Panc1 (cell line): ENCODE measurements at regions not wholly inside any gene's neighbourhood (a gene's known extent, or its start where the extent isn't known, plus 50 kb on each side); places are given as distances from the start of the nearest gene placed in this dataset.

ENCODE experiments used
- ATAC-seq: fragments of 200-7000 bp; cut with Tn5 transposase; 2 replicates; pipeline ENCODE4 v1.9.1; 2020; ENCODE audit warnings: mild to moderate bottlenecking, moderate library complexity
- BruUV-seq: library from RNA; stranded (reverse); fragments of 400-500 nt; replicated peaks from 2 replicates; lab custom pipeline; 2021; lab: Mats Ljungman, UMichigan
- CTCF ChIA-PET: fragments of 300-600 bp; sonication (Branson Sonifier 250); formaldehyde crosslinking; loops from one replicate; lab custom pipeline; 2022; ENCODE audit warnings: antibody characterized with exemption; lab: Charles Lee
- POLR2A ChIA-PET: fragments of 300-600 bp; sonication (Branson Sonifier 250); formaldehyde crosslinking; loops from one replicate; lab custom pipeline; 2022; ENCODE audit warnings: antibody characterized with exemption; lab: Charles Lee
- DNase-seq: peaks from one replicate; pipeline ENCODE4 v3.0.0-alpha.2; 2010; ENCODE audit warnings: low read depth, low spot score
- H3K27ac ChIP-seq: 2 replicates; pipeline ENCODE4 v1.5.1; 2011; ENCODE audit warnings: mild to moderate bottlenecking, low read length, inconsistent platforms
- H3K27me3 ChIP-seq: fragments of 200-500 bp; sonication (Bioruptor generic); 2 replicates; pipeline ENCODE4 v1.6.0; 2014; ENCODE audit warnings: low read length, inconsistent platforms; ENCODE audit not compliant: control insufficient read depth, insufficient read depth
- H3K36me3 ChIP-seq: fragments of 200-500 bp; sonication (Bioruptor generic); 2 replicates; pipeline ENCODE4 v1.5.1; 2014; ENCODE audit warnings: inconsistent platforms, mild to moderate bottlenecking, low read length, moderate library complexity; ENCODE audit not compliant: control insufficient read depth, insufficient read depth
- H3K4me1 ChIP-seq: 2 replicates; pipeline ENCODE4 v1.5.1; 2011; ENCODE audit warnings: inconsistent platforms, mild to moderate bottlenecking, low read length, moderate library complexity; ENCODE audit not compliant: control insufficient read depth, insufficient read depth
- H3K4me3 ChIP-seq, 2 experiments: 2 replicates each; pipeline ENCODE4 v1.5.1; 2011 to 2012; ENCODE audit warnings: low read depth in 2 of 2, low read length in 2 of 2, mild to moderate bottlenecking in 2 of 2, inconsistent platforms in 1 of 2, moderate library complexity in 1 of 2
- H3K9me3 ChIP-seq: fragments of 200-500 bp; sonication (Bioruptor generic); 2 replicates; pipeline ENCODE4 v1.5.1; 2014; ENCODE audit warnings: low read depth, mild to moderate bottlenecking, inconsistent platforms, low read length, moderate library complexity; ENCODE audit not compliant: control insufficient read depth, insufficient read depth
- POLR2AphosphoS5 ChIP-seq: IDR thresholded peaks from 2 replicates; pipeline ENCODE4 v1.6.1; 2012; ENCODE audit warnings: mild to moderate bottlenecking, low read depth, low read length, moderate library complexity
- SIN3A ChIP-seq: IDR thresholded peaks from 2 replicates; pipeline ENCODE4 v1.6.1; 2012; ENCODE audit warnings: low read depth, mild to moderate bottlenecking, low read length, moderate library complexity, borderline replicate concordance; ENCODE audit not compliant: insufficient read depth
- TCF7L2 ChIP-seq: IDR thresholded peaks from 2 replicates; pipeline ENCODE4 v1.6.1; 2011; ENCODE audit warnings: mild to moderate bottlenecking, low read depth, low read length, inconsistent platforms
- in situ Hi-C: cut with HindIII; loops from 2 replicates; pipeline ENCODE4 v1.10.0; 2016; ENCODE audit warnings: low sequenced_read_pairs, low pct_unique_long_range_greater_than_20kb
- intact Hi-C: fragments of 100-400 bp; cut with micrococcal nuclease; formaldehyde crosslinking; loops from one replicate; pipeline ENCODE4 v1.10.0; 2022; ENCODE audit not compliant: unreplicated experiment
- TF ChIP-seq, protein P1 (sequence below): fragments of 450-650 bp; IDR thresholded peaks from 2 replicates; pipeline ENCODE4 v1.5.1; 2017; ENCODE audit warnings: mild to moderate bottlenecking
- TF ChIP-seq, protein P2 (sequence below), 2 experiments: IDR thresholded peaks; 2 replicates each; pipeline ENCODE4 v1.6.1; 2011 to 2012; ENCODE audit warnings: low read depth in 2 of 2, control low read depth in 1 of 2, low read length in 1 of 2, mild to moderate bottlenecking in 1 of 2, moderate library complexity in 1 of 2; ENCODE audit not compliant: insufficient read depth in 1 of 2

DNA sequence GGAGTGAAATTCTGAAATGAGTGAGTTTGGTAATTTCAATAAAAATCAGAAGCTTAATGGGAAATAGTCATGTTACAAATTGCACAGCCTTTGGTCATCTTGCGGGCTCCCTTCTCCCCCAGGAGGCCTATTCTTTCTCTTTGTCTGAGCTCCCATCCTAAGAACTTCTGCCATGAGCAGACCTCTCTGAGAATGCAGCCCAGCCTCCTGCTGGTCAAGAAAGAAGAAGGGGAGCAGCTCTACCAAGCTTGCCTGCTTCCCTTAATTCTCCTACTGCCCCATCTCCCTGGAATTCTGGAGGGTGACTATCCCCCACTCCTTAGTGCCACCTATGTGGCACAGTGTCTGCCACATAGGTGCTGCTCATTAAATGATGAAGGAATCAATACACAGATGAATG lies 300.7 kb upstream of the DAB1 start:
- in situ Hi-C loops (no loop called here), intact Hi-C loops (no loop called here)
- H3K4me3 ChIP-seq: no peak overlapping the region
- TF ChIP-seq, protein P1, sequence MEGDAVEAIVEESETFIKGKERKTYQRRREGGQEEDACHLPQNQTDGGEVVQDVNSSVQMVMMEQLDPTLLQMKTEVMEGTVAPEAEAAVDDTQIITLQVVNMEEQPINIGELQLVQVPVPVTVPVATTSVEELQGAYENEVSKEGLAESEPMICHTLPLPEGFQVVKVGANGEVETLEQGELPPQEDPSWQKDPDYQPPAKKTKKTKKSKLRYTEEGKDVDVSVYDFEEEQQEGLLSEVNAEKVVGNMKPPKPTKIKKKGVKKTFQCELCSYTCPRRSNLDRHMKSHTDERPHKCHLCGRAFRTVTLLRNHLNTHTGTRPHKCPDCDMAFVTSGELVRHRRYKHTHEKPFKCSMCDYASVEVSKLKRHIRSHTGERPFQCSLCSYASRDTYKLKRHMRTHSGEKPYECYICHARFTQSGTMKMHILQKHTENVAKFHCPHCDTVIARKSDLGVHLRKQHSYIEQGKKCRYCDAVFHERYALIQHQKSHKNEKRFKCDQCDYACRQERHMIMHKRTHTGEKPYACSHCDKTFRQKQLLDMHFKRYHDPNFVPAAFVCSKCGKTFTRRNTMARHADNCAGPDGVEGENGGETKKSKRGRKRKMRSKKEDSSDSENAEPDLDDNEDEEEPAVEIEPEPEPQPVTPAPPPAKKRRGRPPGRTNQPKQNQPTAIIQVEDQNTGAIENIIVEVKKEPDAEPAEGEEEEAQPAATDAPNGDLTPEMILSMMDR: no peak
- TF ChIP-seq, protein P2, sequence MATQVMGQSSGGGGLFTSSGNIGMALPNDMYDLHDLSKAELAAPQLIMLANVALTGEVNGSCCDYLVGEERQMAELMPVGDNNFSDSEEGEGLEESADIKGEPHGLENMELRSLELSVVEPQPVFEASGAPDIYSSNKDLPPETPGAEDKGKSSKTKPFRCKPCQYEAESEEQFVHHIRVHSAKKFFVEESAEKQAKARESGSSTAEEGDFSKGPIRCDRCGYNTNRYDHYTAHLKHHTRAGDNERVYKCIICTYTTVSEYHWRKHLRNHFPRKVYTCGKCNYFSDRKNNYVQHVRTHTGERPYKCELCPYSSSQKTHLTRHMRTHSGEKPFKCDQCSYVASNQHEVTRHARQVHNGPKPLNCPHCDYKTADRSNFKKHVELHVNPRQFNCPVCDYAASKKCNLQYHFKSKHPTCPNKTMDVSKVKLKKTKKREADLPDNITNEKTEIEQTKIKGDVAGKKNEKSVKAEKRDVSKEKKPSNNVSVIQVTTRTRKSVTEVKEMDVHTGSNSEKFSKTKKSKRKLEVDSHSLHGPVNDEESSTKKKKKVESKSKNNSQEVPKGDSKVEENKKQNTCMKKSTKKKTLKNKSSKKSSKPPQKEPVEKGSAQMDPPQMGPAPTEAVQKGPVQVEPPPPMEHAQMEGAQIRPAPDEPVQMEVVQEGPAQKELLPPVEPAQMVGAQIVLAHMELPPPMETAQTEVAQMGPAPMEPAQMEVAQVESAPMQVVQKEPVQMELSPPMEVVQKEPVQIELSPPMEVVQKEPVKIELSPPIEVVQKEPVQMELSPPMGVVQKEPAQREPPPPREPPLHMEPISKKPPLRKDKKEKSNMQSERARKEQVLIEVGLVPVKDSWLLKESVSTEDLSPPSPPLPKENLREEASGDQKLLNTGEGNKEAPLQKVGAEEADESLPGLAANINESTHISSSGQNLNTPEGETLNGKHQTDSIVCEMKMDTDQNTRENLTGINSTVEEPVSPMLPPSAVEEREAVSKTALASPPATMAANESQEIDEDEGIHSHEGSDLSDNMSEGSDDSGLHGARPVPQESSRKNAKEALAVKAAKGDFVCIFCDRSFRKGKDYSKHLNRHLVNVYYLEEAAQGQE (IDR thresholded peaks at IDR 0.05; ENCODE audit: insufficient read depth in 1 of 2, low read depth in 2 of 2, low read length in 1 of 2): no peak
- TF ChIP-seq SIN3A (no peak), POLR2AphosphoS5 (no peak), TCF7L2 (no peak)
- no peak for DNase-seq
- H3K27me3 ChIP-seq: no peaks in the 10 kb centered on the region
- CTCF ChIA-PET: no interaction called here
- no peaks in the 10 kb centered on the region for H3K9me3 ChIP-seq
- H3K4me1 ChIP-seq: no peaks in the 10 kb centered on the region
- POLR2A ChIA-PET: no interaction called here
- H3K36me3 ChIP-seq: no peaks in the 10 kb centered on the region
- ATAC-seq: no peak
- no peak overlapping the region for H3K27ac ChIP-seq
- BruUV-seq: no TSS peak

DNA sequence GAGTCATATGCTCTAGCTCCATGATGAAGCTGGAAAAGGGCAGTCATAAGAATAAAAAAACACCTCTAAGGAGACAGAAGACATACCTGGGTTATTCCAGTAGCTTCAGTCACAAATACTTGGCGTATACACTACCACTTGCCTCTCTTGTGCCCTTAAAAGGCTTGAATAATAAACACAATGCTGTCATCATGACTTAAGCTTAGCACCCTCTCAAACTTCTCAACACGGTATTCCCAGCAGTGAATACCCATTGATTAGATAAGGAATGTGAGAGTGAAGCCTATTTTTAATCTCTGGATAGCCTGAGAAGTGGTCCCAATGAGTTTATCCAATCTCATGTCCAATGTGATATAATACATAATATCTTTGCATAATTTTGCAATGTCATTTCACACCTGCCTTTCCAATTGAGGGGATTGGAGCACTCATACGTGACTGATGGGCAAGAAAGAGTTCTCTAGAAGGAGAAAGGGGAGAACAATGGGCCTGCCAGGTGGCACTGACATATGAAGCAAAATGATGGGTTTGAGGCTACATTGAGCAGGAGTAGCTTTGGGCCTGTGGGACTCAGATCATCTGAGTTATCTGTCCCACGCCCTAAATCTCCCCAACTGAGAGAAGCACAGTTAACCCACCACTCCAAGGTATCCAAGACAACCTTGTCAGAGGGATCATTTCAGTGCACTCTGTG lies 298.6 kb upstream of the DAB1 start:
- in situ Hi-C loops: no loop called here
- TF ChIP-seq, protein P2 (IDR thresholded peaks at IDR 0.05; ENCODE audit: insufficient read depth in 1 of 2, low read depth in 2 of 2, low read length in 1 of 2): no peak
- no peak for TF ChIP-seq POLR2AphosphoS5
- no peak for TF ChIP-seq SIN3A
- TF ChIP-seq TCF7L2: no peak
- TF ChIP-seq, protein P1: no peak
- DNase-seq (no peak), ATAC-seq (no peak)
- Histone ChIP-seq H3K27ac (no peak overlapping the region), H3K9me3 (no peaks in the 10 kb centered on the region), H3K36me3 (no peaks in the 10 kb centered on the region), H3K4me3 (no peak overlapping the region), H3K27me3 (no peaks in the 10 kb centered on the region), H3K4me1 (no peaks in the 10 kb centered on the region)
- CTCF ChIA-PET: interaction anchor here (0.5 kb wide), 2 partner anchors 137 to 244 kb away, joined by 3 read pairs; no protein-coding TSS in a partner anchor
- intact Hi-C loops: no loop called here
- POLR2A ChIA-PET: no interaction called here
- BruUV-seq: no TSS peak
